ENCODE measurements at regions not wholly inside any gene's neighbourhood (a gene's known extent, or its start where the extent isn't known, plus 50 kb on each side); places are given as distances from the start of the nearest gene placed in this dataset.

GRCh38 chr9:32707326-32707725 lies 71.9 kb upstream of the TAF1L start:
- TF ChIP-seq ZNF565 (CRISPR knock-in tag; conservative IDR thresholded peaks at IDR 0.05; ENCODE audit: low read depth) = no peak
- TF ChIP-seq ZFP30 (CRISPR knock-in tag; IDR thresholded peaks at IDR 0.05) = no peak
- TF ChIP-seq RARB (CRISPR knock-in tag; IDR thresholded peaks at IDR 0.05) = no peak
- TF ChIP-seq, protein P1, sequence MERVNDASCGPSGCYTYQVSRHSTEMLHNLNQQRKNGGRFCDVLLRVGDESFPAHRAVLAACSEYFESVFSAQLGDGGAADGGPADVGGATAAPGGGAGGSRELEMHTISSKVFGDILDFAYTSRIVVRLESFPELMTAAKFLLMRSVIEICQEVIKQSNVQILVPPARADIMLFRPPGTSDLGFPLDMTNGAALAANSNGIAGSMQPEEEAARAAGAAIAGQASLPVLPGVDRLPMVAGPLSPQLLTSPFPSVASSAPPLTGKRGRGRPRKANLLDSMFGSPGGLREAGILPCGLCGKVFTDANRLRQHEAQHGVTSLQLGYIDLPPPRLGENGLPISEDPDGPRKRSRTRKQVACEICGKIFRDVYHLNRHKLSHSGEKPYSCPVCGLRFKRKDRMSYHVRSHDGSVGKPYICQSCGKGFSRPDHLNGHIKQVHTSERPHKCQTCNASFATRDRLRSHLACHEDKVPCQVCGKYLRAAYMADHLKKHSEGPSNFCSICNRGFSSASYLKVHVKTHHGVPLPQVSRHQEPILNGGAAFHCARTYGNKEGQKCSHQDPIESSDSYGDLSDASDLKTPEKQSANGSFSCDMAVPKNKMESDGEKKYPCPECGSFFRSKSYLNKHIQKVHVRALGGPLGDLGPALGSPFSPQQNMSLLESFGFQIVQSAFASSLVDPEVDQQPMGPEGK (CRISPR knock-in tag; IDR thresholded peaks at IDR 0.05; ENCODE audit: borderline replicate concordance) = no peak
